Neutrophil (primary cell): ENCODE measurements at regions not wholly inside any gene's neighbourhood (a gene's known extent, or its start where the extent isn't known, plus 50 kb on each side); places are given as distances from the start of the nearest gene placed in this dataset.

Experiments
- H3K27ac ChIP-seq: fragments of 200-600 bp; sonication (generic); 2 replicates; pipeline ENCODE4 v1.5.1; 2016; ENCODE audit warnings: mild to moderate bottlenecking, moderate library complexity
- H3K27me3 ChIP-seq: fragments of 200-600 bp; sonication (generic); 2 replicates; pipeline ENCODE4 v1.6.0; 2016; ENCODE audit warnings: mild to moderate bottlenecking
- H3K36me3 ChIP-seq: fragments of 200-600 bp; sonication (generic); 2 replicates; pipeline ENCODE4 v1.5.1; 2017
- H3K4me1 ChIP-seq, 2 experiments: fragments of 200-600 bp in 1 of 2; sonication (generic) in 1 of 2; 1 replicate in 1 of 2; 2 replicates in 1 of 2; pipeline versions ENCODE4 v1.5.1 to v1.6.1; 2013 to 2016; ENCODE audit warnings: low read depth in 1 of 2, low read length in 1 of 2, mild to moderate bottlenecking in 1 of 2, moderate library complexity in 1 of 2; ENCODE audit not compliant: control insufficient read depth in 1 of 2, insufficient read depth in 1 of 2
- H3K4me3 ChIP-seq, 2 experiments: fragments of 200-600 bp in 1 of 2; sonication (generic) in 1 of 2; 1 replicate in 1 of 2; 2 replicates in 1 of 2; pipeline ENCODE4 v1.5.1; 2013 to 2016; ENCODE audit warnings: low read depth in 1 of 2, low read length in 1 of 2, mild to moderate bottlenecking in 1 of 2, moderate library complexity in 1 of 2
- H3K9me3 ChIP-seq: fragments of 200-600 bp; sonication (generic); 2 replicates; pipeline ENCODE4 v1.5.1; 2016
- TF ChIP-seq, protein P1 (sequence below): fragments of 200-600 bp; sonication (generic); IDR thresholded peaks from 2 replicates; pipeline ENCODE4 v1.5.1; 2016; ENCODE audit warnings: antibody characterized with exemption

DNA sequence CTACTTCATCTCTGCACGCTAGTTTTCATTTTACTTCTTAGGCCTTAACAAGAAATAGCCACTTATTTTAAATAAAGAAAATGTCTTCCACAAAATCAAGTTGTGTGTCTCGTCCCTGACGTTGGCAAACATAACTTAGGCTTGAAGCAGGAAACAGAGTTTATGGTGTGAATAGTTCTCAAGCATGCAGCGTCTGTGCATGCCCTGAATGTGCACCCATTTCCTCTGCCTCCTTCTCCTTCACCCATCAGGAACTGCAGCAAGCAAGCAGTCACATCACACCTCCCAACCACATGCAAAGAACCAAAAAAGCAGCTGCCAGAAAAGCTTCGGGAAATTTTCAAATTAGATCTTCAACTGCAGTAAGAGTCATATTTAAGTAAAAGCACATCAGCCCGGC lies 424.0 kb upstream of the IRX4 start:
- no peak overlapping the region for H3K4me3 ChIP-seq
- H3K27ac ChIP-seq, result no peak overlapping the region
- H3K9me3 ChIP-seq, result no peaks in the 10 kb centered on the region
- TF ChIP-seq, protein P1, sequence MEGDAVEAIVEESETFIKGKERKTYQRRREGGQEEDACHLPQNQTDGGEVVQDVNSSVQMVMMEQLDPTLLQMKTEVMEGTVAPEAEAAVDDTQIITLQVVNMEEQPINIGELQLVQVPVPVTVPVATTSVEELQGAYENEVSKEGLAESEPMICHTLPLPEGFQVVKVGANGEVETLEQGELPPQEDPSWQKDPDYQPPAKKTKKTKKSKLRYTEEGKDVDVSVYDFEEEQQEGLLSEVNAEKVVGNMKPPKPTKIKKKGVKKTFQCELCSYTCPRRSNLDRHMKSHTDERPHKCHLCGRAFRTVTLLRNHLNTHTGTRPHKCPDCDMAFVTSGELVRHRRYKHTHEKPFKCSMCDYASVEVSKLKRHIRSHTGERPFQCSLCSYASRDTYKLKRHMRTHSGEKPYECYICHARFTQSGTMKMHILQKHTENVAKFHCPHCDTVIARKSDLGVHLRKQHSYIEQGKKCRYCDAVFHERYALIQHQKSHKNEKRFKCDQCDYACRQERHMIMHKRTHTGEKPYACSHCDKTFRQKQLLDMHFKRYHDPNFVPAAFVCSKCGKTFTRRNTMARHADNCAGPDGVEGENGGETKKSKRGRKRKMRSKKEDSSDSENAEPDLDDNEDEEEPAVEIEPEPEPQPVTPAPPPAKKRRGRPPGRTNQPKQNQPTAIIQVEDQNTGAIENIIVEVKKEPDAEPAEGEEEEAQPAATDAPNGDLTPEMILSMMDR, result no peak
- no peaks in the 10 kb centered on the region for H3K4me1 ChIP-seq
- no peaks in the 10 kb centered on the region for H3K36me3 ChIP-seq
- H3K27me3 ChIP-seq, result no peaks in the 10 kb centered on the region

DNA sequence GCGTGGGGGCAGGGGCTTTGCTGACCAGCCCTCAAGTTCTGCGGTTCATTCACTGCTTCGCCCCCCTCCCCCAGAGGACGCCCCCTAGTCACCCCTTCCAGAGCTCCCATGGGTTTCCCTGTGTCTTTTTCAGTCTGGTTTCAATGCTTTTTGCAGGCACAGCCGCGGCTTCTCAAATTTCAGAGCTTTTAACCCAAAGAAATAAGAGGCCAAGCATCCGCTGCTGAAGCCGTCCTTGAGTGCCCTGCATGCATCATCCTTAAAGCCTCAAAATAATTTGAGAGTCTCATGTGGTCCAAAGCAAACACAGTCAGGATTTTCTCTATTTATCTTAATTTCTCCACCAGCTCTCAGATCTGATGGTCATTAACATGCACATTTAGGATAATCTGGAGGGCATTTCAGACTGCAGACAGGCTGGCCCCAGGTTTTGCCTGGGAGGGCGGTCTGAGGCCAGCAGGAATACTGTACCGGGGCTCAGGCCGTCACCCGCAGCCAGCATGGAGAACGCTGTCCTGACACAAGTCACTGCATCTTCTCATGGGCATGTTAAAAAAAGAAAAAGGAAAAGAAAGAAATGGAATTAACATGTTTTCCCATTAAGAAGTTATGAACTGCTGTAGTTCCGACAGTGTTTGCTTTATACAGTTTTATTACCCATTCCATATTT lies 420.8 kb upstream of the IRX4 start:
- Histone ChIP-seq H3K36me3 (no peaks in the 10 kb centered on the region), H3K27me3 (no peaks in the 10 kb centered on the region), H3K27ac (no peak overlapping the region), H3K9me3 (no peaks in the 10 kb centered on the region), H3K4me1 (no peaks in the 10 kb centered on the region), H3K4me3 (no peak overlapping the region)
- TF ChIP-seq, protein P1, result no peak

DNA sequence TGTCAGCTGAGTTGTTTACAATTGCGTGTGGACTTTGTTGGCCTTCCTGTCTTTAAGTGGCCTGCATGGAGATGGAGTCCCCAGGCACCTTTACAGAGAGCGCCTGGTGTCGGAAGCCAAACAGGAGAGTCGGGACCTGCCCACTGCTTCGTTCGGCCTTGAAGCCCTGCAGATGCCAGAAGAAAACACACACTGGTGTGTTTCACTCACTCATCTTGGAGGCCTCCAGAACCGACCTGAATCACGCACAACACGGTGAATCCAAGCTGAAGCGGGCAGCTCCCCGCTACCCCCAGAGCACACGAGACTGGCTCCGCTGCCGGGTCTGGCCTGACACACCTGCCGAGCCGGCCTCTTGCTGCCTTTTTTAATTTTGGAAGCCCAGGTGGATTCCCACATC lies 419.4 kb upstream of the IRX4 start:
- no peaks in the 10 kb centered on the region for H3K27me3 ChIP-seq
- no peak overlapping the region for H3K27ac ChIP-seq
- no peak overlapping the region for H3K4me3 ChIP-seq
- no peaks in the 10 kb centered on the region for H3K9me3 ChIP-seq
- no peaks in the 10 kb centered on the region for H3K4me1 ChIP-seq
- no peaks in the 10 kb centered on the region for H3K36me3 ChIP-seq
- TF ChIP-seq, protein P1, result no peak

DNA sequence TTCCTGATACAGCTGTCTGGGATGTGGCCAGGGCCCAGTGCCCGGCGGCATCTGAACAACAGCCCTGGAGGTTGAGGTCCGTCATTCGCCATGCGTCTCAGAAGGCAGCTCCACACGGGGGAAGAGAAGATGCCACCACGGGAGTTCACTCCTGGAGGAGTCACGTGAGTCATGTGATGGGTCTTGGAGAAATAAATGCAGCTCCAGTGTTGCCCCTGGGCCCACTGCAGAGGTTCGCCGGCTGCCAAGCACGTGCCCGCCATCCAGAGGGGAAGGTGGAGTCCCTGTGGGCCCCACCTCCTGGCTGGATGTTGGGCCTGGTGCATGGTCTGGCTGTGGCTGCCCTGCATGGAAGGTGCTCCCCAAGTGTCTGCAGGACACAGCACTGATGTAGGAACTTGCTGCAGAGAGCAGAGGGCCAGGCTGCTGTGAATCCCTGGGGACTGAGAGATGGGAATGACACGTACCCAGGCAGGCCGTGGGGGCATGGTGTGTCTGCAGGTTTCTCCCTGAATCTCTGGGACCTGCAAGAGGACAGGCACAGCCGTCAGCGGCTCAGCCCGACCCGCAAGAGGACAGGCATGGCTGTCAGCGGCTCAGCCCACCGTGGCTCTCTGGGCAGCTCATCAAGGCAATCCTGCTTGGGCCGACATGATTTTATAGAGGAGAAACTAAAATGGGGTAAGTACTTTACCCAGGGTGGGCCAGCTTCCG lies 418.3 kb upstream of the IRX4 start:
- Histone ChIP-seq H3K27me3 (no peaks in the 10 kb centered on the region), H3K9me3 (no peaks in the 10 kb centered on the region), H3K4me1 (no peaks in the 10 kb centered on the region), H3K4me3 (no peak overlapping the region), H3K36me3 (no peaks in the 10 kb centered on the region), H3K27ac (no peak overlapping the region)
- TF ChIP-seq, protein P1, result no peak

DNA sequence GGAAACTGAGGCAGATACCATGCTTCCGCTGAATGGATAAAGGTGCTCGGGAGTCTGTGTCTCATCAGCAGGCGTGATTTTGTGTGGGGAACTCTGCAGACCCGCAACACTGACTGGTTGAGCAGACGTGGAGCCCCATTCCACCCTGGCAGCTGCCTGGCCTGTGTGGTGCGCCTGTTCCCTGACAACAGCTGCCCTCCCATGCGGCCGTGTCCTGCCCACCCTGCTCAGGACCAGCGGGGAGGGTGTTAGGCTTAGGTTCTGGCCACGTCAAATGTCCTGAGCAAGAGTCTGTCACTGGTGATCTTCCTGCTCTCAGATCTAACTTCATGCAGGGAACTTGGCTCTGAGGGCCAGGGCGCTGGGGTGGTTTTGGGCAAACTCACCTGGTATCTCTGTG lies 417.7 kb upstream of the IRX4 start:
- Histone ChIP-seq H3K4me1 (no peaks in the 10 kb centered on the region), H3K36me3 (no peaks in the 10 kb centered on the region), H3K27me3 (no peaks in the 10 kb centered on the region), H3K27ac (no peak overlapping the region), H3K4me3 (no peak overlapping the region), H3K9me3 (no peaks in the 10 kb centered on the region)
- TF ChIP-seq, protein P1, result no peak
